Stomach (tissue), 8 donors: ENCODE measurements at regions not wholly inside any gene's neighbourhood (a gene's known extent, or its start where the extent isn't known, plus 50 kb on each side); places are given as distances from the start of the nearest gene placed in this dataset.

Source experiments
- DNase-seq, 2 donors: peaks; one replicate each; pipeline versions ENCODE4 v3.0.0 to v3.0.0-alpha.2; 2013 to 2019
- H3K27ac ChIP-seq, 5 donors: fragments of 200-600 bp in 4 of 5; sonication (generic) in 4 of 5; one replicate each; pipeline ENCODE4 v1.5.1; 2013 to 2019; ENCODE audit warnings: mild to moderate bottlenecking in 1 of 5, moderate library complexity in 1 of 5
- H3K27me3 ChIP-seq, 3 donors: fragments of 200-600 bp; sonication (generic); one replicate each; pipeline ENCODE4 v1.5.1; 2017 to 2019; ENCODE audit warnings: mixed run types in 1 of 3
- H3K36me3 ChIP-seq, 4 donors: fragments of 200-600 bp; sonication (generic); 1 replicate in 3 of 4; 2 replicates in 1 of 4; pipeline ENCODE4 v1.5.1; 2016 to 2019
- H3K4me1 ChIP-seq, 4 donors: fragments of 200-600 bp; sonication (generic); one replicate each; pipeline ENCODE4 v1.5.1; 2016 to 2019
- H3K4me3 ChIP-seq, 4 donors: fragments of 200-600 bp; sonication (generic) in 3 of 4; one replicate each; pipeline ENCODE4 v1.5.1; 2016 to 2019; ENCODE audit warnings: mild to moderate bottlenecking in 1 of 4
- H3K9me3 ChIP-seq, 4 donors: fragments of 200-600 bp; sonication (generic); one replicate each; pipeline ENCODE4 v1.5.1; 2016 to 2019
- EP300 ChIP-seq: sonication (generic); formaldehyde crosslinking; IDR thresholded peaks from one replicate; pipeline ENCODE4 v1.6.1; 2017; ENCODE audit warnings: antibody characterized with exemption
- POLR2A ChIP-seq, 4 donors: fragments of 450-650 bp; IDR thresholded peaks; one replicate each; pipeline ENCODE4 v1.6.1; 2016; ENCODE audit warnings: antibody characterized with exemption in 4 of 4, control low read depth in 2 of 4, mild to moderate bottlenecking in 1 of 4, moderate library complexity in 1 of 4
- POLR2AphosphoS5 ChIP-seq, 3 donors: sonication (generic); formaldehyde crosslinking; IDR thresholded peaks; one replicate each; pipeline ENCODE4 v1.6.1; 2016; ENCODE audit warnings: antibody characterized with exemption in 3 of 3
- WGBS, 5 donors: extraction: QIAGEN DNeasy Blood & Tissue Kit in 3 of 5; methylation state at CpG; one replicate each; pipeline versions ENCODE4 v1.1.5 to v1.1.7; 2013 to 2018; 5-methylcytosine and 5-hydroxymethylcytosine counted together
- intact Hi-C: fragments of 100-400 bp; cut with DNase I; formaldehyde crosslinking; loops from one replicate; pipeline ENCODE4 v1.15.1; 2023; ENCODE audit warnings: low total_unique reads
- TF ChIP-seq, protein P1 (sequence below), 7 experiments: fragments of 450-650 bp in 4 of 7; fragments of 200-600 bp in 3 of 7; sonication (generic) in 3 of 7; IDR thresholded peaks; one replicate each; pipeline ENCODE4 v1.5.1; 2016 to 2019; ENCODE audit warnings: antibody characterized with exemption in 7 of 7, control low read depth in 2 of 7, mild to moderate bottlenecking in 1 of 7
- donor health status: healthy with polysubstance abuse.
- donor health status: Bipolar disorder and iron deficiency.
- donor health status: healthy.

DNA sequence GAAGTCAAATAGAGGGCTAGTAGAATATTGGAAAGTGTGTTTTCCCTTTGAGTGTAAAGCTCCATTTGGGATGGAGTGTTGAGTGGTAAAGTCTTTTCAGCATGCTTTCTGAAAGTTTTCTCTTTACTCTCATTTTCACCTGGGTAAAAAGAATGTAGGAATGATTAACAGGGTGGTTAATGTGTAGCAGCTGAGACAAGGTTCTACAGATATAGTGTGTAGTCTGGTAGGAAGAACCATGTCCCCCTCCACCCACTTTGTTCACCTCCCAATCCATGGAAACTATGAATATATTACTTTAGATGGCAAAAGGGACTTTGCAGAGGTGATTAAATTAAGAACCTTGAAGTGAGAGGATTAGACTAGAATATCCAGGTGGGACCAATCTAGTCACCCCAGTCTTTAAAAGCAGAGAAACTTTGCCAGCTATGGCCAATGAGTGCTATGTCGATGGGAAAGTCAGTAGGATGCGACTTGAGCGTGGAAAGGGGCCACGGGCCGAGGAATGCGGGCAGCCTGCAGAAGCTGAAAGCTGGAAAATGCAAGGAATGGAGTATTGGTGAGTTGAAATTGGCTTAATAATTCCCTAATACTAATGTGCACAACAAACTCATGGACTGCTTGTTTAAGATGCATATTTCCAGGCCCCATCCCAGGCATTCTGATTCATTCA lies 166.3 kb upstream of the AHR start:
- H3K27ac ChIP-seq = no peak overlapping the region
- 96 to 98% (median 97%) methylated on average over 6 of the region's 6 CpGs for WGBS, 5 donors
- no peaks in the 10 kb centered on the region for H3K36me3 ChIP-seq
- no peaks in the 10 kb centered on the region for H3K9me3 ChIP-seq
- no peak overlapping the region for H3K4me3 ChIP-seq
- peaks cover 4 to 15% (median 11%) of the 10 kb centered on the region in 4 donors for H3K4me1 ChIP-seq
- TF ChIP-seq POLR2AphosphoS5 (IDR thresholded peaks at IDR 0.05) (no peak), POLR2A (IDR thresholded peaks at IDR 0.05) (no peak), EP300 (no peak)
- TF ChIP-seq, protein P1, sequence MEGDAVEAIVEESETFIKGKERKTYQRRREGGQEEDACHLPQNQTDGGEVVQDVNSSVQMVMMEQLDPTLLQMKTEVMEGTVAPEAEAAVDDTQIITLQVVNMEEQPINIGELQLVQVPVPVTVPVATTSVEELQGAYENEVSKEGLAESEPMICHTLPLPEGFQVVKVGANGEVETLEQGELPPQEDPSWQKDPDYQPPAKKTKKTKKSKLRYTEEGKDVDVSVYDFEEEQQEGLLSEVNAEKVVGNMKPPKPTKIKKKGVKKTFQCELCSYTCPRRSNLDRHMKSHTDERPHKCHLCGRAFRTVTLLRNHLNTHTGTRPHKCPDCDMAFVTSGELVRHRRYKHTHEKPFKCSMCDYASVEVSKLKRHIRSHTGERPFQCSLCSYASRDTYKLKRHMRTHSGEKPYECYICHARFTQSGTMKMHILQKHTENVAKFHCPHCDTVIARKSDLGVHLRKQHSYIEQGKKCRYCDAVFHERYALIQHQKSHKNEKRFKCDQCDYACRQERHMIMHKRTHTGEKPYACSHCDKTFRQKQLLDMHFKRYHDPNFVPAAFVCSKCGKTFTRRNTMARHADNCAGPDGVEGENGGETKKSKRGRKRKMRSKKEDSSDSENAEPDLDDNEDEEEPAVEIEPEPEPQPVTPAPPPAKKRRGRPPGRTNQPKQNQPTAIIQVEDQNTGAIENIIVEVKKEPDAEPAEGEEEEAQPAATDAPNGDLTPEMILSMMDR (IDR thresholded peaks at IDR 0.05) = no peak
- no peaks in the 10 kb centered on the region for H3K27me3 ChIP-seq
- peak in 1 of 2 donors; percentile 37 for DNase-seq
- intact Hi-C loops = no loop called here

DNA sequence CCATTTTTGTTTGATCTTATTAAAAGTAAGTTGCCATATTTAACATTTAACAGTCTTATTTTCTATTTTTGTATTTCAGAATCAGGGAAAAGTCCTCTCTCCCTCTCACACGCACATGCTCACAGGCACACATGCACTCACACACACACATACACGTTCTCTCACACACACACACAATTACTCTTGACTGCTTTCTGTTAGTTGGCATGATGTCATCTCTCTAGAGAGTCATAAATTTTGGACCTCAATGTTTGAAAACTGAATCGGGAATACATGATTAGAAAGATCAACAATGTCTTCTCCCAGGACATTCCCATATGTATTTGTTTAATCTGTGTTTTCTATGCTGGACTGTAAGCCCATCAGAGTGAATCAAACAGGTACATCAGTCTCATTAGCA lies 165.7 kb upstream of the AHR start:
- Histone ChIP-seq H3K4me3 (no peak overlapping the region), H3K4me1 (peaks cover 4 to 15% (median 11%) of the 10 kb centered on the region in 4 donors), H3K36me3 (no peaks in the 10 kb centered on the region), H3K9me3 (no peaks in the 10 kb centered on the region), H3K27ac (no peak overlapping the region), H3K27me3 (no peaks in the 10 kb centered on the region)
- intact Hi-C loops = no loop called here
- TF ChIP-seq, protein P1 (IDR thresholded peaks at IDR 0.05) = no peak
- TF ChIP-seq POLR2AphosphoS5 (IDR thresholded peaks at IDR 0.05) (no peak), POLR2A (IDR thresholded peaks at IDR 0.05) (no peak), EP300 (no peak)
- 60 to 70% (median 68%) methylated on average over 3 of the region's 3 CpGs for WGBS, 5 donors
- DNase-seq = peak in 1 of 2 donors; percentile 19

DNA sequence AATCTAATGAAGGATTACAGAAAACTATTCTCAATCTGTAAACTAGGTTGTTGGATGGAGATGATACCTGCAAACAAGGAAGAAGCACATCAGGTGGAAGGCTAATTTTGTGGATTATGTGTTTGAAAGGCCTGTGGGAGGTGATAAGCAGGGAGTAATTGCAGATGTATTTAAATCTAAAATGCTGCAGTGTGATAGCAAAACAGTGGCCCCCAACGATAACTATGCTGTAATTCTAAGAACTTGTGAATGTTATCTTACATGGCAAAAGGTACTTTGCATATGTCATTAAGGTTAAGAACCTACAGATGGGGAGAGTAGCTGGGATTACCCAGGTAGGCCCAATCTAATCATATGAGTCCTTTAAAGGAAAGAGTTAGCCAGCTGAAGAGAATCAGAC lies 164.5 kb upstream of the AHR start:
- H3K9me3 ChIP-seq = no peaks in the 10 kb centered on the region
- no peak overlapping the region for H3K27ac ChIP-seq
- WGBS, 5 donors = 85 to 96% (median 92%) methylated on average over 1 of the region's 1 CpG
- no peaks in the 10 kb centered on the region for H3K27me3 ChIP-seq
- no peak overlapping the region for H3K4me3 ChIP-seq
- no peaks in the 10 kb centered on the region for H3K36me3 ChIP-seq
- no peak for DNase-seq
- intact Hi-C loops = no loop called here
- H3K4me1 ChIP-seq = peaks cover 4 to 18% (median 12%) of the 10 kb centered on the region in 4 donors
- TF ChIP-seq POLR2A (IDR thresholded peaks at IDR 0.05) (no peak), POLR2AphosphoS5 (IDR thresholded peaks at IDR 0.05) (no peak), EP300 (no peak)
- TF ChIP-seq, protein P1 (IDR thresholded peaks at IDR 0.05) = no peak

DNA sequence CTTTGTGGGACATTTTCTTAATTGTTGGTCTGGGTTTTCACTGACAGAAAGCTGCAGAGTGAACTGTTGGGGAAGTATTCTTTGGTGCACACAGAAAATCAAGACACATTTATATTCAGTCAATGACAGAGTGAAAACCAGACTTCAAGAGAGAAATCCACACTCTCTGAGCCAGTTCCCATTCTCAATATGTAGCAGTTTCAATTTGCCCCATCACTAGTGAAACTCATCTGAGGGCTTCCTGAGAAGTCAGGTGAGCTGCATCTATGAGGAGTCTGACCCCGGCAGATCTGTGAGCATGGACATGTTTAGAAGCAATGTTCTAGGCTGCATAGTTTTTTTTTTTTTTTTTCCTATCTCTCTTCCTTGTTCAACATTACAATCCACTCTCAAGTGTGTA lies 163.7 kb upstream of the AHR start:
- WGBS, 5 donors = 81 to 93% (median 88%) methylated on average over 1 of the region's 1 CpG
- no peak overlapping the region for H3K4me3 ChIP-seq
- H3K4me1 ChIP-seq = peaks cover 4 to 26% (median 14%) of the 10 kb centered on the region in 4 donors
- H3K9me3 ChIP-seq = no peaks in the 10 kb centered on the region
- intact Hi-C loops = no loop called here
- H3K27ac ChIP-seq = no peak overlapping the region
- H3K27me3 ChIP-seq = no peaks in the 10 kb centered on the region
- TF ChIP-seq POLR2AphosphoS5 (IDR thresholded peaks at IDR 0.05) (no peak), EP300 (no peak), POLR2A (IDR thresholded peaks at IDR 0.05) (no peak)
- TF ChIP-seq, protein P1 (IDR thresholded peaks at IDR 0.05) = no peak
- DNase-seq = no peak
- no peaks in the 10 kb centered on the region for H3K36me3 ChIP-seq
